Right lobe of liver (tissue), 4 donors: ENCODE measurements at regions not wholly inside any gene's neighbourhood (a gene's known extent, or its start where the extent isn't known, plus 50 kb on each side); places are given as distances from the start of the nearest gene placed in this dataset.

ENCODE experiments used
- CTCF ChIP-seq, 4 donors: fragments of 200-600 bp in 3 of 4; fragments of 450-650 bp in 1 of 4; IDR thresholded peaks; one replicate each; pipeline versions ENCODE4 v1.5.1 to v1.8.0; 2016 to 2022; ENCODE audit warnings: antibody characterized with exemption in 4 of 4, mild to moderate bottlenecking in 2 of 4
- POLR2A ChIP-seq: fragments of 450-650 bp; IDR thresholded peaks from one replicate; pipeline ENCODE4 v1.6.1; 2017; ENCODE audit warnings: antibody characterized with exemption, mild to moderate bottlenecking
- donor health status: DM: no; HTN: no; CAD: no.
- donor health status: DM: no; HTN: no; CAD: no.
- donor health status: DM: no; HTN: yes; CAD: no.

- TF ChIP-seq POLR2A (no peak), CTCF (IDR thresholded peaks at IDR 0.05) (no peak)
These were observed 147.0 kb upstream of the NECTIN1 start for GRCh38 chr11:119875841-119876600.
